B cell (primary cell): ENCODE measurements at regions not wholly inside any gene's neighbourhood (a gene's known extent, or its start where the extent isn't known, plus 50 kb on each side); places are given as distances from the start of the nearest gene placed in this dataset.

Experiments used
- ATAC-seq: fragments of 200-7000 bp; cut with Tn5 transposase; one replicate; pipeline ENCODE4 v1.10.0; 2021; ENCODE audit warnings: low read depth, mild to moderate bottlenecking, moderate number of reproducible peaks, moderate library complexity
- CTCF ChIA-PET: fragments of 350-600 bp; sonication (Branson Sonifier 250); formaldehyde crosslinking; loops from one replicate; lab custom pipeline; 2021; ENCODE audit warnings: antibody characterized with exemption, inconsistent platforms; lab: Charles Lee
- POLR2A ChIA-PET: fragments of 350-600 bp; sonication (Branson Sonifier 250); formaldehyde crosslinking; loops from one replicate; lab custom pipeline; 2021; ENCODE audit warnings: antibody characterized with exemption; lab: Charles Lee
- DNase-seq: peaks from one replicate; pipeline ENCODE4 v3.0.0; 2013
- H2AFZ ChIP-seq: 2 replicates; pipeline ENCODE4 v1.6.1; 2012; ENCODE audit warnings: mild to moderate bottlenecking, low read depth, low read length; ENCODE audit not compliant: insufficient read depth, poor library complexity, severe bottlenecking
- H3K27ac ChIP-seq, 2 donors: 1 replicate in 1 of 2; 2 replicates in 1 of 2; pipeline ENCODE4 v1.5.1; 2012 to 2013; ENCODE audit warnings: low read length in 2 of 2, mild to moderate bottlenecking in 2 of 2, moderate library complexity in 1 of 2
- H3K27me3 ChIP-seq, 4 experiments: fragments of 200-600 bp in 1 of 4; sonication (generic) in 1 of 4; replicated peaks in 1 of 4; 1 replicate in 2 of 4; 2 replicates in 2 of 4; pipeline versions ENCODE4 v1.6.1 to v1.7.0; 2013 to 2016; ENCODE audit warnings: low read length in 3 of 4, mild to moderate bottlenecking in 2 of 4, mixed read lengths in 1 of 4, moderate library complexity in 1 of 4; ENCODE audit not compliant: insufficient read depth in 4 of 4, control insufficient read depth in 3 of 4; ENCODE audit errors: control extremely low read depth in 1 of 4
- H3K36me3 ChIP-seq, 2 experiments: replicated peaks in 1 of 2; 1 replicate in 1 of 2; 2 replicates in 1 of 2; pipeline versions ENCODE4 v1.6.1 to v1.7.1; 2013; ENCODE audit warnings: low read length in 1 of 2; ENCODE audit not compliant: insufficient read depth in 2 of 2, control insufficient read depth in 1 of 2; ENCODE audit errors: control extremely low read depth in 1 of 2, extremely low read depth in 1 of 2
- H3K4me1 ChIP-seq, 2 donors: fragments of 200-600 bp in 1 of 2; sonication (generic) in 1 of 2; 1 replicate in 1 of 2; 2 replicates in 1 of 2; pipeline versions ENCODE4 v1.5.1 to v1.6.1; 2013 to 2017; ENCODE audit warnings: low read length in 2 of 2; ENCODE audit not compliant: control insufficient read depth in 2 of 2, insufficient read depth in 2 of 2
- H3K4me2 ChIP-seq: replicated peaks from 2 replicates; pipeline ENCODE3; 2012; ENCODE audit warnings: mild to moderate bottlenecking, low read depth, low read length; ENCODE audit not compliant: poor library complexity, severe bottlenecking
- H3K4me3 ChIP-seq, 5 experiments: fragments of 200-600 bp in 1 of 5; sonication (generic) in 1 of 5; 1 replicate in 3 of 5; 2 replicates in 2 of 5; pipeline versions ENCODE4 v1.5.1 to v1.7.0; 2011 to 2016; ENCODE audit warnings: low read length in 4 of 5, mild to moderate bottlenecking in 4 of 5, low read depth in 2 of 5, control low read depth in 1 of 5, moderate library complexity in 1 of 5; ENCODE audit not compliant: insufficient read depth in 1 of 5; ENCODE audit errors: control extremely low read depth in 1 of 5, extremely low read depth in 1 of 5
- H3K79me2 ChIP-seq: fragments of 200-600 bp; sonication (generic); one replicate; pipeline ENCODE4 v1.6.0; 2016; ENCODE audit warnings: low read length; ENCODE audit not compliant: control insufficient read depth, insufficient read depth
- H3K9ac ChIP-seq: fragments of 200-600 bp; sonication (generic); 2 replicates; pipeline ENCODE4 v1.6.1; 2017; ENCODE audit warnings: mild to moderate bottlenecking, low read length, moderate library complexity
- H3K9me3 ChIP-seq, 3 donors: one replicate each; pipeline versions ENCODE4 v1.6.1 to v1.7.1; 2013; ENCODE audit warnings: low read length in 2 of 3; ENCODE audit not compliant: control insufficient read depth in 2 of 3, insufficient read depth in 1 of 3; ENCODE audit errors: control extremely low read depth in 1 of 3
- H4K20me1 ChIP-seq: 2 replicates; pipeline ENCODE4 v1.6.0; 2012; ENCODE audit warnings: mild to moderate bottlenecking, low read length; ENCODE audit not compliant: insufficient read depth, control insufficient read depth, poor library complexity, severe bottlenecking
- H3K27ac Mint-ChIP-seq: one replicate; pipeline ENCODE4 v1.8.0; 2021; ENCODE audit warnings: mixed read lengths
- H3K27me3 Mint-ChIP-seq: one replicate; pipeline ENCODE4 v1.8.0; 2021; ENCODE audit warnings: mixed read lengths
- H3K4me1 Mint-ChIP-seq: one replicate; pipeline ENCODE4 v1.8.0; 2021; ENCODE audit warnings: mixed read lengths
- H3K4me3 Mint-ChIP-seq: one replicate; pipeline ENCODE4 v1.8.0; 2021; ENCODE audit warnings: mixed read lengths
- H3K9me3 Mint-ChIP-seq: one replicate; pipeline ENCODE4 v1.8.0; 2022; ENCODE audit warnings: mixed read lengths; ENCODE audit not compliant: insufficient read depth
- CTCF ChIP-seq: fragments of 200-600 bp; IDR thresholded peaks from one replicate; pipeline ENCODE4 v1.8.0; 2022; ENCODE audit warnings: antibody characterized with exemption, mild to moderate bottlenecking
- EZH2 ChIP-seq: IDR thresholded peaks from 2 replicates; pipeline ENCODE4 v1.6.1; 2012; ENCODE audit warnings: borderline replicate concordance, low read depth, mild to moderate bottlenecking, moderate library complexity, low read length; ENCODE audit not compliant: insufficient read depth, poor library complexity, severe bottlenecking
- WGBS: methylation state at CpG from one replicate; pipeline ENCODE4 v1.1.5; 2013; ENCODE audit warnings: missing lambda C conversion rate; ENCODE audit not compliant: insufficient coverage; 5-methylcytosine and 5-hydroxymethylcytosine counted together
- intact Hi-C: fragments of 100-400 bp; cut with micrococcal nuclease; formaldehyde crosslinking; loops from one replicate; pipeline ENCODE4 v1.10.0; 2022

GRCh38 chr3:5389057-5389456 lies 201.6 kb downstream of the EDEM1 start:
- Histone ChIP-seq H3K9ac (no peak overlapping the region), H3K27me3 (no peaks in the 10 kb centered on the region), H3K4me2 (peak overlapping the region; percentile 11), H3K27ac (no peak overlapping the region), H3K4me3 (no peak overlapping the region), H3K4me1 (peaks cover 32 to 36% of the 10 kb centered on the region in 2 donors), H3K9me3 (no peaks in the 10 kb centered on the region), H3K79me2 (no peaks in the 10 kb centered on the region), H2AFZ (no peak overlapping the region), H3K36me3 (no peaks in the 10 kb centered on the region), H4K20me1 (no peaks in the 10 kb centered on the region)
- no peak for TF ChIP-seq EZH2
- TF ChIP-seq CTCF, result no peak
- ATAC-seq, result no peak
- Mint-ChIP-seq H3K27me3 (no peaks in the 10 kb centered on the region), H3K9me3 (no peaks in the 10 kb centered on the region), H3K4me3 (peak overlapping the region; percentile 42), H3K27ac (no peak overlapping the region), H3K4me1 (peaks cover 36% of the 10 kb centered on the region)
- POLR2A ChIA-PET, result no interaction called here
- no peak for DNase-seq
- CTCF ChIA-PET, result interaction anchor here (0.7 kb wide), 1 partner anchor 33 kb away, joined by 3 read pairs; no protein-coding TSS in a partner anchor
- WGBS, result 17% methylated on average over 2 of the region's 4 CpGs
- intact Hi-C loops, result no loop called here

GRCh38 chr3:5390221-5390620 lies 202.7 kb downstream of the EDEM1 start:
- no peaks in the 10 kb centered on the region for H3K9me3 Mint-ChIP-seq

More at GRCh38 chr3:5390221-5390620, 202.7 kb downstream of the EDEM1 start:
- H3K27ac ChIP-seq, result peak overlapping the region; percentile 42 to 69
- intact Hi-C loops, result no loop called here
- no peaks in the 10 kb centered on the region for H3K9me3 ChIP-seq
- no peaks in the 10 kb centered on the region for H3K27me3 ChIP-seq
- DNase-seq, result peak; percentile 57
- H3K36me3 ChIP-seq, result no peaks in the 10 kb centered on the region
- H4K20me1 ChIP-seq, result no peaks in the 10 kb centered on the region
- ChIA-PET POLR2A (interaction anchor here (1.0 kb wide), 1 partner anchor 12 kb away, joined by 3 read pairs; no protein-coding TSS in a partner anchor), CTCF (no interaction called here)
- Mint-ChIP-seq H3K27ac (peak overlapping the region; percentile 84), H3K4me1 (peaks cover 36% of the 10 kb centered on the region), H3K27me3 (no peaks in the 10 kb centered on the region), H3K4me3 (peak overlapping the region; percentile 77)
- TF ChIP-seq CTCF, result no peak
- WGBS, result no CpG with 5 or more reads among the region's 5 CpGs
- H3K9ac ChIP-seq, result peak overlapping the region; percentile 33
- peaks cover 32 to 36% of the 10 kb centered on the region in 2 donors for H3K4me1 ChIP-seq
- peak; percentile 53 for ATAC-seq
- peak overlapping the region in 2 of 5 experiments; percentile 2 to 12 for H3K4me3 ChIP-seq
- peak overlapping the region; percentile 61 for H3K4me2 ChIP-seq
- H2AFZ ChIP-seq, result peak overlapping the region; percentile 53
- H3K79me2 ChIP-seq, result no peaks in the 10 kb centered on the region
